DMS153 treated with DMSO at 0.1 percent for 48 hours (cell line): ENCODE measurements at regions not wholly inside any gene's neighbourhood (a gene's known extent, or its start where the extent isn't known, plus 50 kb on each side); places are given as distances from the start of the nearest gene placed in this dataset.

Experiments used
- DNase-seq: peaks from one replicate; lab custom pipeline; 2025; ENCODE audit not compliant: unreplicated experiment; lab: John Stamatoyannopoulos, UW

- DNase-seq, result no peak
Measured at GRCh38 chr17:51540151-51540550, 279.8 kb downstream of the UTP18 start.

GRCh38 chr17:51541215-51541614 lies 280.9 kb downstream of the UTP18 start:
- no peak for DNase-seq

- DNase-seq, result no peak
Measured at GRCh38 chr17:51546114-51546513, 285.8 kb downstream of the UTP18 start.

- no peak for DNase-seq
Measured at GRCh38 chr17:51548125-51548524, 287.8 kb downstream of the UTP18 start.

- DNase-seq, result no peak
Measured at GRCh38 chr17:51555153-51555552, 294.8 kb downstream of the UTP18 start.

GRCh38 chr17:51559778-51560177 lies 299.4 kb downstream of the UTP18 start:
- DNase-seq, result no peak

GRCh38 chr17:51560398-51560797 lies 300.1 kb downstream of the UTP18 start:
- DNase-seq, result no peak

- no peak for DNase-seq
Measured at GRCh38 chr17:51563961-51564360, 303.6 kb downstream of the UTP18 start.

- no peak for DNase-seq
Measured at GRCh38 chr17:51572115-51572514, 311.8 kb downstream of the UTP18 start.
